A172 (cell line): ENCODE measurements at regions not wholly inside any gene's neighbourhood (a gene's known extent, or its start where the extent isn't known, plus 50 kb on each side); places are given as distances from the start of the nearest gene placed in this dataset.

Experiments used
- DNase-seq: peaks from one replicate; pipeline ENCODE4 v3.0.0-alpha.2; 2015; ENCODE audit warnings: low spot score

- no peak for DNase-seq
Observed at GRCh38 chr13:23983671-23984070, 86.4 kb upstream of the C1QTNF9B start.

DNA sequence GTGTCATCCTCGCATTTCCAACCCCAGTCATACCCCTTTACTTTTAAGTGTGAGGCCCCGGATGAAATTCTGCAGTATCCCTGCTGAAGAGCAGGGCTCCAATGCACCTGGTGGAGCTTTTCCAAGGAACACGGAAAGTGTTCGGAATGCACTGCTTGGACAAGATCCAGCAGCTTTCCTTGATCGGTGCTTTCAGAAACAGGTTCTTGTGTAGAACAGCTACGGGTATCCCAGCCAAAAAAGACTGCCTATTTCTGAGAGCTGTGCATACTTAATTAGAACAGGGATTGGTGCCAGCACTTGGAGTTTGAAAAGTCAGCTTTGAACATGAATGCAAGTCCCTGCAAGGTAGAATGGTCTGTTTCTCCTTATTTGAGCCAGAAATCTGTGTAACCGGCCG, 87.2 kb upstream of the C1QTNF9B start:
- DNase-seq: no peak

DNA sequence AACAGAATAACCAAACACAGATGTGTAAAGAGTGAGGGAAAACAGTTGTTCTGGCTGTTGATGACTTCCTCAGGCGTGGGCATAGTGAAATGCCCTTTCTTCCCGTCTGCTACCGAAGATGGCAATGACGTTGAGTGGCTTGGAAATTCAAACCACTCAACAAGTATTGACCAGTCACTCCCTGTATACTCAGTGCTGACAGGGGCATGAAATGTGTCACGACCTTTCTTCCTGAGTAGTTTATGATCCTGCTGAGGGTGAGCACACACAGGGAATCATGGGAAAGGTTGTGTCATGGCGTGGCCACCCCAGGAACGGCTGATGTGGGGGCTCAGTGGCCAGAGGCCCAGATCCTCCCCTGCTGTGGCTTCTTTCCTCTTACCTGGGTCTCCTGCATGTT, 87.8 kb upstream of the C1QTNF9B start:
- DNase-seq: no peak

DNA sequence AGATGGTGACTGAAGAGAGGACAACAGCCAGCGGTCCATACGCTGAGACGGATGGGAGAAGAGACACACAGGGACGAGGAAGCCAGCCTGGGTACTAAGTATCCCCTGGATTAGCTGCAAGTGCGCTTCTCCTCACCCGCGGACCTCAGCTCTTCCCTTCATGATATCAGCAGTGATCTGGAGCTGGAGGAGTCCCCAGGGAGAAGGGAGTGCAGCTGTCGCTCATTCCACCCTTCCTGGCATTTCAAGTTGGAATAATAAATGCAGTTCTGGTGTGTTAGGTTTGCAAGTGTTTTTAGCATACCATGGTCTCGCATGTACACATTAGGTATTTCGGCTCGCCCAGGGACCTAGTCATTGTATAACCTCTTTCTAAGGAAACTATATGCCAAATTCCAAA, 88.5 kb upstream of the C1QTNF9B start:
- no peak for DNase-seq

DNA sequence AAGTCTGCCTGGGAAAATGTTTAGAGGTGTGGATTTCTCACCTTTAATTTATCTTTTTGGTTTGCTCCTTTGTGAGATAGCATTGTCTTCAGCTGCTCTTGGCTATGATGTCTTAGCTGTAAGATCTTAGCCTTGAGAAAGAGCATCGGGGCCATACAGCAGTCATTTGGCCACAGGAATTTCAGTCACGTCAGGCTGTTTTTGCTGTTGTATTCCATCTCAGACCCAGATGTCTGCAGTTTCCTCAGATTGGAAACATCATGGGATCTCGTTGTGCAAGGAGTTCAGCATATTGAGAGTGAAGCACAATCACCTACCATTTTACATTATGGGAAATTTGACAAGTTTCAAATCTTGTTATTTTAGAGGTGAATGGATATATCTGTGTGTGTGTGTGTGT, 89.3 kb upstream of the C1QTNF9B start:
- DNase-seq: no peak

GRCh38 chr13:23987331-23987894, 90.1 kb upstream of the C1QTNF9B start:
- no peak for DNase-seq

- DNase-seq: no peak
Observed at GRCh38 chr13:23988546-23989122, 91.3 kb upstream of the C1QTNF9B start.

DNA sequence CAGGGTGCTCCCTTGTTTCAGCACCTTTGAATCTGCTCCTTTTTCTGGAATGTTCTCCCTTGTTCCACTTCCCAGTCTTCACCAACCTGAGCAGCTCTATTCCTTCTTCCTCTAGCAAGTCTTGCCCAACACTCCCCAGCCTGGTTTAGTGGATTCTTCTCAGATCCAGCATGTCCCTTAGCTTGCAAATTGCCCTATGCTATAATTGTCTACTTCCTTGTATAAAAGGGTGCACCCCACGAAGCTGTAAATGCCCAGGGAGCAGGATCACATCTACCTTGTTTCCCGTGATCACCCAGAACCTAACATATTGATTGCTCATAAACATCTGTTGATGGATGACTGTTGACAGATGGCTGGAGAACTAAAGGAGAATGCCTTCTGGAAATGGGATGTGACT, 93.2 kb upstream of the C1QTNF9B start:
- no peak for DNase-seq

DNA sequence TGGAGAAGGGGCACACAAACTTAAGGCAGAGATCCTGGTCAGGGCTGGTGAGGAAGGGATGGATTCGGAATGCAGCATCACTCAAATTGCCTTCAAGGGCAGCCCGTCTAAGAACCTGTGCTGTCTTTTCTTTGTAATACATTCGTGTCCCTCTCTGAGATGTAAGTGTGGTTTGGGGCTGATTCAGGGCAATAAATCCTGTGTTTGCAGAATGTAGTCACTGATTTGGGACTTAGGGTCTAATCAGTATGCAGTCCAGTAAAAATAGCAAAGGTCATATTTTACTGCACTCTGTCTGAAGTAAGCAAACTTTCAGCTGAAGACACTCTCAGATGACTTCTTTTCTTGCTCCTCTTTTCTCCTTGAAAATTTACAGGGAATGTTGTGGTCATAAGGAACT, 93.8 kb upstream of the C1QTNF9B start:
- DNase-seq: no peak

DNA sequence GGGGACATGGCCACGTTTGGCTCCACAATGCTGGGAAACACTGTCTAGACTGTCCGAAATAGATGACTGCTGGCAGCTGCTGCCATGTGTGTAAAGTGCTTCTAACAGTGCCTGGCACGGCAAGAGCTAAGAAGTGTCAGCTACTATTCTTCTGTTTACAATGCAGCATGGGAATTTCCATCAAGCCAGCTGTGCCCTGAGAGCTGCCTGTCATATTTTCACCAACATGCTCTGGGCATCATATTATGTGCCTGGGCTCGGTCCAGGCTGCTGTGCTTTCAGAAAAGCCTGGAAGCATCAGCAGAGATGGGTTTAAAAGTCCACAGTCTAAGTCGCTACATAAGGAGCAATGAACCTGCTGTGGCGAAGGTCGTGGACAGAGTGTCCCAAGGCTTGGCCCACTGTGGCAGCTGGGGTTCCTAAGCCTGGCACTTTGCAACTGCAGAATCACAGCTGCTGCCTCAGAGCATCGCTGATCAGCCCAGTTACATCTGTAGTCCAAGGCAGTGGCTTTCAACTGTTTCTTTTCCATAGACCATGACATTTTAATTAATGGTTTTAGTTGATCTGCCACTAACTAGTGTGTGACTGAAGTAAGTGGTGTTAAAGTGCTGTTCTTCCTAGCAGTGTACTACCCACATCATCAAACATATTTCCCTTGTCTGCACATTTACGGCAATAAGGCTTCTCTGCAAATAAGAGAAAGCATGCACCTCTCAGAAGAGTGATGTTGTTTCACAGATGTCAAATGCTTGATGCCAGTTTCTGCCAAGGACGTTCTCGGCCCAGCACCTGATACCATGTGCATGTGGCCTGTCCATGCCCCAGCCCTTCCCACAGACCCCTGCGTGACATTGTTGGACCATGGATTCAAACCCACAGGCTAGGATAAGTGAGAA, 95.7 kb upstream of the C1QTNF9B start:
- DNase-seq: no peak

GRCh38 chr13:23993680-23993985, 96.3 kb upstream of the C1QTNF9B start:
- DNase-seq: no peak

DNA sequence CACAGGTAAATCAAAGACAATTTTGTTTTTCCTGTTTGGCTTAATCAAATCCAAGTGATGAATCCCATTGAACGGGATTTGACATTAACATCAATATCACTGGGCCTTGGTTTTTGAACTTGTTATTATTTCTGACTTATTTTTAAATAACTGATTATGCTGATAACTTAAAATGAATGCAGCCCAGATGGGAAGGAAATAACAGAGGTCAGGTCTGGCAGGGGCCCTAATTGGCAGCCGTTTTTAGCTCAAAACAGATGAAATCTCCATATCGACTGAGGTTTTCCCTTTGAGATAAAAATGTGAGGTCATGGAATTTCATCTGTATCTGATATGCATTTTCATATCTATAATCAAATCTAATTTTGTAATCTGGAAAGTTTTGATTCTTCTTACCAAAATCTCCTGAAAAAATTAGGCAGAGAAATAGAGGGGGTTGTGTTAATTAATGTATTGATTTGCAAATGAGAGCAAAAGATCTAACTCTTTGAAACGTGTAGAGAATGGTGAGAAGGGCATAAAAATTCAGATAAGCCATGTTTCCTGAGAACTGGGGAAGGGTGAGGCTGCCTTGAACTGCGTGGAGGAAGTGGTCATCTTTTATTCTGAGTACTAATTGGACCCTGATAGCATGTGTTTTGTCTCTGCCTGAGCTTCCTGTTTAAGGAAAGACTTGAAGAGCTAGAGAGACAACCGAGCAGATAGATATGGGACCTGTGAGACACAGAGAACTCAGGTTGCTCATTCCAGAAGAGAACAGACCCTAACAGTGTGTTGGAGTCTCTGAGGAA, 98.2 kb upstream of the C1QTNF9B start:
- no peak for DNase-seq

GRCh38 chr13:23996456-23996855, 99.2 kb upstream of the C1QTNF9B start:
- no peak for DNase-seq

DNA sequence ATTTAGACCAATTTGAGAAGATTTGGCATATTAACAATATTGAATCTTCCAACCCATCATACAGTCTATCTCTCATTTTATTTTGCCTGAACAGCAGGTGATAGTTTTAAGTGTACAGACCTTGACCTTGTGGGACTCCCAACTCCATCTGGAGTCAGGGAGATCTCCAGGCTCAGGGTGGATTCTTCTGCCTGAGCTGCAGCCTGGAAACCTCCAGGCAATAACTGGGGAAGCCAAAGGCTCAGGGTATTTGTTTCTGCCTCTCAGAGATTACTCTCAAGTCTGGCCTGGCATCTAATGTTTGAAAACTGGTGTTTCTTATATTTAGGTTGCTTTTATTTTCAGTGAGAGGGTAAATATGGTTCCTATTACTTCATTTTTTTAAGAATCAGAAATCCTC, 102.1 kb upstream of the C1QTNF9B start:
- no peak for DNase-seq

GRCh38 chr13:24002206-24002815, 105.0 kb upstream of the C1QTNF9B start:
- DNase-seq: no peak

GRCh38 chr13:24004142-24004899, 107.0 kb upstream of the C1QTNF9B start:
- DNase-seq: no peak

DNA sequence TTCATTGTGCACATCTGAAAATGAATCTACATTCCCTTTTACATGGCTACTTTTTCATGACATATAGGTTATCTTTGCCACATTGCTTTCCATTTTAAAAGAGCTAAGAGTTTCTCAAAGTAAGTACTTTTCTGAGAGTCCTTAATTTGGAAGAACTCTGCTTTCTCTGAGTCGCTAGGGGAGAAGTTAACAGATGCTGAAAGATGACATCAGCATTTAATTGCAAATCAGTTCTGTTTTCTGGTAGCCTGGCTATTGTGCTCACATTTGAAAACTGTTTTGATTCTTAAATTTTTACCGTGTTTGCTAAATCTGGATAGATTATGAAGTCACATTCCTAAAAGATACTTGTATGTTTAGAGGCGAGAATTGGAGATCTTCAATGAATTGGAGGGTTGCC, 107.7 kb upstream of the C1QTNF9B start:
- no peak for DNase-seq

DNA sequence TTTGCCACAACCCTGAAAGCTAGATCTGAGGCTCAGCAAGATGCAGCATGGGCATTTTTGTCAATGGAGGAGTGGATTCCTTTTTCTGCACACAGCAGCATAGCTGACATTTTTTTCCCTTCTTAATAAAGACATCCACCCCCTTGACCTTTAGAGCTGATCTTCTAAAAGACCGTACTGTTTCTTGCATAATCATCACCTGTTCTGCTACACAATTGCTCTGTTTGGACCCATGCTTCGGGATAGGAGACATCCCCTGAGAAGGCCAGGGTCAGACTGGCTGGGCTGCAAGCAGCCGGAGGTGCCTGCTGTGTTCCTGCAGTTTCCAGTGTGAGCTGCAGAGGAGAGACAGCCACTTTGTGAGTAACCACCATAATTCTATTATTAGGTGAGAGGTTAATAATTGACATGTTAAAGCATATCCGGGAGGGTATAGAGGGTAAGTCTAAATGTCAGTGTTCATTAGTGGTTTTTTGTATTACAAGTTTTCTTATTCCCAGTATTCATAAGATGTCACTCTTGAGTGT, 108.5 kb upstream of the C1QTNF9B start:
- DNase-seq: no peak

- DNase-seq: no peak
Observed at GRCh38 chr13:24006520-24007248, 109.4 kb upstream of the C1QTNF9B start.

GRCh38 chr13:24007979-24008620, 110.8 kb upstream of the C1QTNF9B start:
- DNase-seq: no peak
